GM13976 (cell line): ENCODE measurements at regions not wholly inside any gene's neighbourhood (a gene's known extent, or its start where the extent isn't known, plus 50 kb on each side); places are given as distances from the start of the nearest gene placed in this dataset.
A peak's percentile ranks its signal among the peaks of the same experiment; 100 is the strongest.

Experiments used
- DNase-seq: peaks from one replicate; pipeline ENCODE4 v3.0.0; 2012; ENCODE audit warnings: low spot score
- CTCF ChIP-seq: IDR thresholded peaks from 2 replicates; pipeline ENCODE4 v1.5.1; 2012; ENCODE audit warnings: borderline replicate concordance, mild to moderate bottlenecking; ENCODE audit not compliant: insufficient read depth; ENCODE audit errors: extremely low read depth, missing control alignments, control extremely low read depth
- in situ Hi-C: fragments of 300-500 bp; cut with MboI; formaldehyde crosslinking; loops from one replicate; pipeline ENCODE4 v1.12.0; 2022; ENCODE audit warnings: low sequenced_read_pairs, mixed read lengths, inconsistent platforms; ENCODE audit not compliant: unreplicated experiment

GRCh38 chr6:144722925-144723324 lies 437.8 kb downstream of the UTRN start:
- TF ChIP-seq CTCF: no peak
- DNase-seq: peak; percentile 9
- in situ Hi-C loops: no loop called here

DNA sequence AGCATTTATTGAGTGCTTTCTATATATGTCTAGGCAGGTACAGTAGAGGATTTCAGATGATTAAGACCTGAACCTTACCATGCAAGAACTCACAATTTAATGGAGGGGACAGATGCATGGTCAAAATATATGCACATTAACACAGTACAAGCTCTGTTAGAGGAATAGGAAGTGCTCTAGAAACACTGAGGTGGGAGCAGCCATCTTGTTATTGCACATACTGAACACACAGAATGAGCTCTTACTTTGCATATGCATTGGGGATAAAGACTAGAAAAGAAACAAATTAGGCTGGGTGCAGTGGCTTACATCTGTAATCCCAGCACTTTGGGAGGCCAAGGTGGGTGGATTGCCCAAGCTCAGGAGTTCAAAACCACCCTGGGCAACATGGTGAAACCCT lies 438.3 kb downstream of the UTRN start:
- in situ Hi-C loops: no loop called here
- DNase-seq: no peak
- TF ChIP-seq CTCF: no peak

DNA sequence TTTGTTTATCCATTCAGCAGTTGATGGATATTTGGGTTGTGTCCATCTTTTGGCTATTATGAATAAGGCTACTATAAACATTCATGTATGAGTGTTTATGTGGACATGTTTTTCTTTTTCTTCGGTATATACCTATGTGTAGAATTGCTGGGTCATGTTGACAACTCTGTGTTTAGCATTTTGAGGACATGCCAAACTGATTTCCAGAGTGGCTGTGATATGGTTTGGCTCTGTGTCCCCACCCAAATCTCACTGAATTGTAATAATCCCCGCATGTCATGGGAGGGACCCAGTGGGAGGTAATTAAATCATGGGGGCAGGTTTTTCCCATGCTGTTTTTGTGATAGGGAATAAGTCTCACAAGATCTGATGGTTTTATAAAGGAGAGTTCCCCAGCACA lies 439.7 kb downstream of the UTRN start:
- in situ Hi-C loops: no loop called here
- DNase-seq: no peak
- no peak for TF ChIP-seq CTCF

- in situ Hi-C loops: no loop called here
- peak; percentile 37 for DNase-seq
These were observed 440.8 kb downstream of the UTRN start for GRCh38 chr6:144725736-144726522.

GRCh38 chr6:144728804-144729203 lies 443.7 kb downstream of the UTRN start:
- TF ChIP-seq CTCF: no peak

More at GRCh38 chr6:144725736-144726522, 440.8 kb downstream of the UTRN start:
- no peak for TF ChIP-seq CTCF

GRCh38 chr6:144729502-144729901 lies 444.4 kb downstream of the UTRN start:
- peak; percentile 6 for DNase-seq
- no peak for TF ChIP-seq CTCF
- in situ Hi-C loops: no loop called here

More at GRCh38 chr6:144728804-144729203, 443.7 kb downstream of the UTRN start:
- in situ Hi-C loops: no loop called here
- DNase-seq: no peak
